Urothelium cell line (cell line): ENCODE measurements at regions not wholly inside any gene's neighbourhood (a gene's known extent, or its start where the extent isn't known, plus 50 kb on each side); places are given as distances from the start of the nearest gene placed in this dataset.
A peak's percentile ranks its signal among the peaks of the same experiment; 100 is the strongest.

Experiments
- DNase-seq: peaks from one replicate; pipeline ENCODE4 v3.0.0; 2011; ENCODE audit warnings: low spot score, mixed read lengths
- FAIRE-seq: peaks from 2 replicates; lab custom pipeline; 2011; peaks lifted over from hg19 to GRCh38; lab: Jason Lieb, UNC

GRCh38 chr4:108303488-108304177 lies 134.9 kb upstream of the LEF1 start:
- FAIRE-seq (no peak), DNase-seq (peak; percentile 75)

GRCh38 chr4:108301545-108302251 lies 133.0 kb upstream of the LEF1 start:
- no peak for FAIRE-seq
- DNase-seq = no peak

GRCh38 chr4:108297605-108298004 lies 128.9 kb upstream of the LEF1 start:
- DNase-seq = no peak
- no peak for FAIRE-seq

GRCh38 chr4:108292229-108292628 lies 123.5 kb upstream of the LEF1 start:
- no peak for DNase-seq
- no peak for FAIRE-seq

GRCh38 chr4:108291137-108291536 lies 122.4 kb upstream of the LEF1 start:
- FAIRE-seq = no peak
- DNase-seq = no peak

GRCh38 chr4:108287834-108288413 lies 119.2 kb upstream of the LEF1 start:
- DNase-seq (no peak), FAIRE-seq (no peak)

- FAIRE-seq (no peak), DNase-seq (no peak)
Observed at GRCh38 chr4:108280072-108280471, 111.3 kb upstream of the LEF1 start.

GRCh38 chr4:108276690-108277089 lies 108.0 kb upstream of the LEF1 start:
- DNase-seq = no peak
- FAIRE-seq = no peak

- no peak for FAIRE-seq
- no peak for DNase-seq
Observed at GRCh38 chr4:108272986-108273385, 104.3 kb upstream of the LEF1 start.

GRCh38 chr4:108272561-108272960 lies 103.8 kb upstream of the LEF1 start:
- FAIRE-seq (no peak), DNase-seq (peak; percentile 19)

- FAIRE-seq (no peak), DNase-seq (peak; percentile 8)
Observed at GRCh38 chr4:108272046-108272445, 103.3 kb upstream of the LEF1 start.

- DNase-seq = peak; percentile 39
Observed at GRCh38 chr4:108270466-108271450, 102.0 kb upstream of the LEF1 start.

GRCh38 chr4:108264693-108265092 lies 96.0 kb upstream of the LEF1 start:
- DNase-seq (no peak), FAIRE-seq (no peak)

More at GRCh38 chr4:108270466-108271450, 102.0 kb upstream of the LEF1 start:
- peak; percentile 30 for FAIRE-seq

- FAIRE-seq = no peak
Observed at GRCh38 chr4:108263057-108263456, 94.3 kb upstream of the LEF1 start.

GRCh38 chr4:108261026-108261425 lies 92.3 kb upstream of the LEF1 start:
- no peak for DNase-seq
- FAIRE-seq = no peak

More at GRCh38 chr4:108263057-108263456, 94.3 kb upstream of the LEF1 start:
- no peak for DNase-seq

- no peak for FAIRE-seq
Observed at GRCh38 chr4:108256538-108256937, 87.8 kb upstream of the LEF1 start.

GRCh38 chr4:108255203-108255747 lies 86.5 kb upstream of the LEF1 start:
- DNase-seq = no peak
- no peak for FAIRE-seq

More at GRCh38 chr4:108256538-108256937, 87.8 kb upstream of the LEF1 start:
- DNase-seq = no peak

- DNase-seq (no peak), FAIRE-seq (no peak)
Observed at GRCh38 chr4:108249397-108249796, 80.7 kb upstream of the LEF1 start.

- DNase-seq (no peak), FAIRE-seq (no peak)
Observed at GRCh38 chr4:108247387-108248049, 78.8 kb upstream of the LEF1 start.

- no peak for DNase-seq
- FAIRE-seq = no peak
Observed at GRCh38 chr4:108244606-108245005, 75.9 kb upstream of the LEF1 start.
